ENCODE measurements at regions not wholly inside any gene's neighbourhood (a gene's known extent, or its start where the extent isn't known, plus 50 kb on each side); places are given as distances from the start of the nearest gene placed in this dataset.

DNA sequence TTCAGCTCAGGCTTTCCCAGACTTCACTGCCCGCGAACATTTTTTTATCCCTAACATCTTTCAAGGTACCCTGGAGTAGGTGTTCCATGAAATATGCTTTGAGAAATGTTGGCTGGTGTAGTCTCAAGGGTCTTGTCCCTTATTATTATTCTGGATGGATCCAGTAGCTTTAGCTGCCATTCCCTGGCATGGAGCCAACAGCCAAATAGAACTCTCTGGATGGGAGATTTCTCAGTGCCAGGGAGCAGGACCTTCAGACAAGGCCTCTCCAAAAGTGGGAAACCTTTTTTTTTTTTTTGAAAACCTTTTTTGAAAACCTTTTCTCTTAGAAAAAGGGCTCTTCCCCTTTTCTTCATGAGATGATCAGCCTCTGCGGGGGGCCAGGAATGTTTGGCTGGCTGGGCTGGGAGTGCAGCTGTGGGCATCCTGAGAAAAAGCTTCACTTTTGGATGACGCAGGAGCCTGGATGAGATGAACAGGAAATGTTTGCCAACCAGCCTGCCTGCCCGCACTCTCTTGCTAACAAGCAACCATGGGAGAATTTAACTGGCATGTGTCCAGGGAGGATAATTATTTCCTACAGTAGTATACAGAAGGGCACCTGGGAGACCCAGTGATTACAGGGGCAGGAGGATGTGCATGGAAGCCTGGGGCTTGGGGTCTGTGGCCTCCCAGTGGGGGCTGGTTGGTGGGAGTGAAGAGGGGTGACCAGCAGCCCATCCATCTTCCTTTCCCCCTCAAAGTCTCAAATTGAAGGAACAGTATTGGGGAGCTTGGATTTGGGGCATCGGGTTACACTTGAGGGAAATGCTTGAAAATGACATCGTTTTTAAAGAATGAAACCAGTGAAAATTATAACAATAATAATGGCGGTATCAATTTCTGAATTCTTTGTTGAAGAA, 109.1 kb upstream of the LRIG1 start:
- H3K9ac ChIP-seq (ENCODE audit: low read length) = no peak overlapping the region
- H3K36me3 ChIP-seq (ENCODE audit: low read depth, low read length) = no peaks in the 10 kb centered on the region
- no peaks in the 10 kb centered on the region for H3F3A ChIP-seq (ENCODE audit: low read length, unreplicated experiment)
- CTCF ChIA-PET = no interaction called here
- POLR2A ChIA-PET (ENCODE audit: unreplicated experiment) = no interaction called here
- no peak overlapping the region for H3K4me3 ChIP-seq (ENCODE audit: low read length)
- no peaks in the 10 kb centered on the region for H3K79me2 ChIP-seq (ENCODE audit: low read length)
- no TSS peak for BruUV-seq (replicated peaks)
- intact Hi-C loops (cut with micrococcal nuclease) = no loop called here
- no peak overlapping the region for H2AFZ ChIP-seq (ENCODE audit: low read length)
- no peak overlapping the region for H3K4me2 ChIP-seq (ENCODE audit: low read length)
- TF ChIP-seq EZH2phosphoT487 (IDR thresholded peaks at IDR 0.05; ENCODE audit: borderline replicate concordance, low read length) (no peak), EZH2 (IDR thresholded peaks at IDR 0.05; ENCODE audit: low read length, unreplicated experiment) (no peak)
- TF ChIP-seq, protein P1, sequence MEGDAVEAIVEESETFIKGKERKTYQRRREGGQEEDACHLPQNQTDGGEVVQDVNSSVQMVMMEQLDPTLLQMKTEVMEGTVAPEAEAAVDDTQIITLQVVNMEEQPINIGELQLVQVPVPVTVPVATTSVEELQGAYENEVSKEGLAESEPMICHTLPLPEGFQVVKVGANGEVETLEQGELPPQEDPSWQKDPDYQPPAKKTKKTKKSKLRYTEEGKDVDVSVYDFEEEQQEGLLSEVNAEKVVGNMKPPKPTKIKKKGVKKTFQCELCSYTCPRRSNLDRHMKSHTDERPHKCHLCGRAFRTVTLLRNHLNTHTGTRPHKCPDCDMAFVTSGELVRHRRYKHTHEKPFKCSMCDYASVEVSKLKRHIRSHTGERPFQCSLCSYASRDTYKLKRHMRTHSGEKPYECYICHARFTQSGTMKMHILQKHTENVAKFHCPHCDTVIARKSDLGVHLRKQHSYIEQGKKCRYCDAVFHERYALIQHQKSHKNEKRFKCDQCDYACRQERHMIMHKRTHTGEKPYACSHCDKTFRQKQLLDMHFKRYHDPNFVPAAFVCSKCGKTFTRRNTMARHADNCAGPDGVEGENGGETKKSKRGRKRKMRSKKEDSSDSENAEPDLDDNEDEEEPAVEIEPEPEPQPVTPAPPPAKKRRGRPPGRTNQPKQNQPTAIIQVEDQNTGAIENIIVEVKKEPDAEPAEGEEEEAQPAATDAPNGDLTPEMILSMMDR (conservative IDR thresholded peaks at IDR 0.05; ENCODE audit: low read depth, low read length) = no peak
- no peaks in the 10 kb centered on the region for H4K20me1 ChIP-seq (ENCODE audit: low read length)
- no peak overlapping the region for H3K27ac ChIP-seq (ENCODE audit: low read length)
- H3K9me2 ChIP-seq (replicated peaks; ENCODE audit: low read length) = no peaks in the 10 kb centered on the region
- no peaks in the 10 kb centered on the region for H3K27me3 ChIP-seq (ENCODE audit: low read length)
- no peaks in the 10 kb centered on the region for H3K4me1 ChIP-seq (ENCODE audit: insufficient read depth, low read length)
- no peaks in the 10 kb centered on the region for H3K9me3 ChIP-seq (ENCODE audit: low read length)
- DNase-seq = no peak
- ATAC-seq = no peak

DNA sequence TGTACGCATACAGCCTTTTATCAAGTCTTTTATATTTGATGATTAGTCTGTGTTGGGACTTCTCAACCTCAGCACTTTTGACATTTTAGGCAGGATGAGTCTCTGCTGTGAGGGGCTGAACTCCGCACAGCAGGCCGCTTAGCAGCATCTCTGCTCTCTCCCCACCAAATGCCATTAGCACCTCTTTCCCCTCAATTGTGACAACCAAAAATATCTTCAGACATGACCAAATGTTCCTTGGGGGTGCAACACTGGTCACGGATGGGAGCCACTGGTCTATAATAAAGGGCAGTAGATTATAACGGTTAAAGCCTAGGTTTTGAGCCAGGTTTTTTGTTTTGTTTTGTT, 109.7 kb upstream of the LRIG1 start:
- Histone ChIP-seq H3K27me3 (ENCODE audit: low read length) (no peaks in the 10 kb centered on the region), H3K9ac (ENCODE audit: low read length) (no peak overlapping the region), H3K79me2 (ENCODE audit: low read length) (no peaks in the 10 kb centered on the region), H4K20me1 (ENCODE audit: low read length) (no peaks in the 10 kb centered on the region), H3K36me3 (ENCODE audit: low read depth, low read length) (no peaks in the 10 kb centered on the region), H3K9me2 (replicated peaks; ENCODE audit: low read length) (no peaks in the 10 kb centered on the region), H3K4me3 (ENCODE audit: low read length) (no peak overlapping the region), H3K4me1 (ENCODE audit: insufficient read depth, low read length) (no peaks in the 10 kb centered on the region), H2AFZ (ENCODE audit: low read length) (no peak overlapping the region), H3K27ac (ENCODE audit: low read length) (no peak overlapping the region), H3K4me2 (ENCODE audit: low read length) (no peak overlapping the region), H3F3A (ENCODE audit: low read length, unreplicated experiment) (no peaks in the 10 kb centered on the region), H3K9me3 (ENCODE audit: low read length) (no peaks in the 10 kb centered on the region)
- BruUV-seq (replicated peaks) = no TSS peak
- TF ChIP-seq, protein P1 (conservative IDR thresholded peaks at IDR 0.05; ENCODE audit: low read depth, low read length) = no peak
- TF ChIP-seq EZH2phosphoT487 (IDR thresholded peaks at IDR 0.05; ENCODE audit: borderline replicate concordance, low read length) = no peak
- TF ChIP-seq EZH2 (IDR thresholded peaks at IDR 0.05; ENCODE audit: low read length, unreplicated experiment) = no peak
- ChIA-PET CTCF (no interaction called here), POLR2A (ENCODE audit: unreplicated experiment) (no interaction called here)
- no peak for ATAC-seq
- DNase-seq = no peak
- intact Hi-C loops (cut with micrococcal nuclease) = no loop called here

DNA sequence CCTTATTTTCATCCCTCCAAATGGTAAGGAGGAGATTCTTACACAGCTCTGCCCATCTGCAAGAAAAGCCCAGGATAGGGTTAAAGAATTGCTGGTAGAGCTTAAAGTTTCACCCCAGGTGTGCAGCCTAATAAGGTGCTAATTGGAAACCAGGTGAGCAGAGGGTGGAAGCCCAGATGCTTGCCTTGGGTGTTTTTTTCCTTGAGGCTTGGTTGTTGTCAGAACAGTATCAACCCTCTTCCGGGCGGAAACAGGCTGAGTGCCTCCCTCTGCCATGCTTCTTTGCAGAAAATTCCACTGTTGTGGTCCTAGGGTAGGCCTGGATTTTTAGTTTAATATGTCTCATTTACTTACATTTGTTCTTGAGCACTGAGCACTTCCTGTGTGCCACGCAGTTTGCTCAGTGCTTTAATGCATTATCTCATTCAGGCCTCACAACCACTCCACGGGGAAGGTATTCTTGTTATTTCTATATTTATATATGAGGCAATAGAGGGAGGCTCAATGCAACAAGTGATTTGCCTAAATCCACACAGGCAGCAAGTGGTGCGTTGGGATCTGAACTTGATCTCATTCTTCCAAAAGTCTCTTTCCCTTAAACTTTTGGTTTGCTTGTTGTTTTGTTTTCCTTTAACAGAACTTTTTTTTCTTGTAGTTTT, 115.0 kb upstream of the LRIG1 start:
- ChIA-PET CTCF (no interaction called here), POLR2A (ENCODE audit: unreplicated experiment) (no interaction called here)
- no peak overlapping the region for H3K9ac ChIP-seq (ENCODE audit: low read length)
- no peaks in the 10 kb centered on the region for H3K4me1 ChIP-seq (ENCODE audit: insufficient read depth, low read length)
- ATAC-seq (no peak), DNase-seq (no peak)
- H4K20me1 ChIP-seq (ENCODE audit: low read length) = no peaks in the 10 kb centered on the region
- no peaks in the 10 kb centered on the region for H3K27me3 ChIP-seq (ENCODE audit: low read length)
- H3K9me3 ChIP-seq (ENCODE audit: low read length) = no peaks in the 10 kb centered on the region
- TF ChIP-seq, protein P1 (conservative IDR thresholded peaks at IDR 0.05; ENCODE audit: low read depth, low read length) = no peak
- TF ChIP-seq EZH2phosphoT487 (IDR thresholded peaks at IDR 0.05; ENCODE audit: borderline replicate concordance, low read length) (no peak), EZH2 (IDR thresholded peaks at IDR 0.05; ENCODE audit: low read length, unreplicated experiment) (no peak)
- H2AFZ ChIP-seq (ENCODE audit: low read length) = no peak overlapping the region
- no TSS peak for BruUV-seq (replicated peaks)
- no peak overlapping the region for H3K4me3 ChIP-seq (ENCODE audit: low read length)
- intact Hi-C loops (cut with micrococcal nuclease) = no loop called here
- no peak overlapping the region for H3K4me2 ChIP-seq (ENCODE audit: low read length)
- H3K79me2 ChIP-seq (ENCODE audit: low read length) = no peaks in the 10 kb centered on the region
- no peaks in the 10 kb centered on the region for H3K9me2 ChIP-seq (replicated peaks; ENCODE audit: low read length)
- no peaks in the 10 kb centered on the region for H3F3A ChIP-seq (ENCODE audit: low read length, unreplicated experiment)
- H3K36me3 ChIP-seq (ENCODE audit: low read depth, low read length) = no peaks in the 10 kb centered on the region
- no peak overlapping the region for H3K27ac ChIP-seq (ENCODE audit: low read length)
